Endothelial cell of umbilical vein (primary cell): ENCODE measurements at regions not wholly inside any gene's neighbourhood (a gene's known extent, or its start where the extent isn't known, plus 50 kb on each side); places are given as distances from the start of the nearest gene placed in this dataset.

Source experiments
- BruUV-seq: library from RNA; stranded (reverse); fragments of 400-500 nt; replicated peaks from 2 replicates; lab custom pipeline; 2021; lab: Mats Ljungman, UMichigan
- CTCF ChIA-PET: fragments of 300-600, 350-600 bp; sonication (Branson Sonifier 250); formaldehyde crosslinking; loops from one replicate; lab custom pipeline; 2021; ENCODE audit warnings: antibody characterized with exemption, inconsistent platforms; lab: Charles Lee
- POLR2A ChIA-PET: fragments of 300-600, 350-600 bp; sonication (Branson Sonifier 250); formaldehyde crosslinking; loops from one replicate; lab custom pipeline; 2021; ENCODE audit warnings: antibody characterized with exemption, inconsistent platforms; lab: Charles Lee
- DNase-seq: peaks from one replicate; pipeline ENCODE4 v3.0.0-alpha.2; 2011; ENCODE audit warnings: low read depth, low spot score
- FAIRE-seq: peaks from 2 replicates; lab custom pipeline; 2011; peaks lifted over from hg19 to GRCh38; lab: Jason Lieb, UNC
- H2AFZ ChIP-seq: 2 replicates; pipeline ENCODE4 v1.6.0; 2012; ENCODE audit warnings: low read depth, low read length, control low read depth, inconsistent platforms
- H3K27ac ChIP-seq: 2 replicates; pipeline ENCODE4 v1.5.1; 2011; ENCODE audit warnings: low read depth, mild to moderate bottlenecking, control low read depth, low read length, moderate library complexity; ENCODE audit not compliant: insufficient read depth
- H3K27me3 ChIP-seq, 2 experiments: 2 replicates each; pipeline versions ENCODE4 v1.6.0 to v1.6.1; 2011; ENCODE audit warnings: low read length in 2 of 2, mixed read lengths in 1 of 2; ENCODE audit not compliant: control insufficient read depth in 2 of 2, insufficient read depth in 2 of 2
- H3K36me3 ChIP-seq, 2 experiments: 2 replicates in 1 of 2; 3 replicates in 1 of 2; pipeline ENCODE4 v1.5.1; 2011; ENCODE audit warnings: low read length in 2 of 2, mild to moderate bottlenecking in 1 of 2, moderate library complexity in 1 of 2; ENCODE audit not compliant: control insufficient read depth in 2 of 2, insufficient read depth in 2 of 2; ENCODE audit errors: extremely low read depth in 1 of 2
- H3K4me1 ChIP-seq: 3 replicates; pipeline ENCODE4 v1.5.1; 2011; ENCODE audit warnings: mild to moderate bottlenecking, low read length; ENCODE audit not compliant: control insufficient read depth, insufficient read depth; ENCODE audit errors: extremely low read depth
- H3K4me2 ChIP-seq: 2 replicates; pipeline ENCODE4 v1.6.1; 2011; ENCODE audit warnings: low read length, control low read depth, mixed read lengths; ENCODE audit not compliant: insufficient read depth
- H3K4me3 ChIP-seq, 3 experiments: fragments of 200-600 bp in 1 of 3; sonication (generic), shearing (Covaris generic) in 1 of 3; replicated peaks in 1 of 3; 2 replicates each; pipeline ENCODE4 v1.5.1; 2011 to 2016; ENCODE audit warnings: control low read depth in 3 of 3, low read length in 3 of 3, mild to moderate bottlenecking in 2 of 3, inconsistent platforms in 1 of 3, low read depth in 1 of 3, moderate library complexity in 1 of 3; ENCODE audit not compliant: insufficient read depth in 1 of 3
- H3K79me2 ChIP-seq: 2 replicates; pipeline ENCODE4 v1.6.0; 2012; ENCODE audit warnings: low read length, inconsistent platforms; ENCODE audit not compliant: control insufficient read depth, insufficient read depth
- H3K9ac ChIP-seq: replicated peaks from 2 replicates; pipeline ENCODE3; 2011; ENCODE audit warnings: low read length, control low read depth; ENCODE audit not compliant: insufficient read depth; ENCODE audit errors: extremely low read depth
- H3K9me1 ChIP-seq: replicated peaks from 3 replicates; pipeline ENCODE4 v1.6.0; 2011; ENCODE audit warnings: mild to moderate bottlenecking, low read length; ENCODE audit not compliant: control insufficient read depth, insufficient read depth; ENCODE audit errors: extremely low read depth
- H3K9me3 ChIP-seq: replicated peaks from 2 replicates; pipeline ENCODE4 v1.5.1; 2012; ENCODE audit warnings: low read length, inconsistent platforms; ENCODE audit not compliant: control insufficient read depth, insufficient read depth
- H4K20me1 ChIP-seq: replicated peaks from 2 replicates; pipeline ENCODE3; 2011; ENCODE audit warnings: mild to moderate bottlenecking, low read length; ENCODE audit not compliant: control insufficient read depth, insufficient read depth; ENCODE audit errors: extremely low read depth
- CTCF ChIP-seq, 2 donors: IDR thresholded peaks; 1 replicate in 1 of 2; 2 replicates in 1 of 2; pipeline ENCODE4 v1.5.1; 2011; ENCODE audit warnings: low read length in 2 of 2, mild to moderate bottlenecking in 2 of 2, moderate library complexity in 2 of 2, control low read depth in 1 of 2, inconsistent platforms in 1 of 2, low read depth in 1 of 2; ENCODE audit not compliant: insufficient read depth in 1 of 2; ENCODE audit errors: extremely low read depth in 1 of 2
- EZH2 ChIP-seq: IDR thresholded peaks from 2 replicates; pipeline ENCODE4 v1.6.1; 2012; ENCODE audit warnings: borderline replicate concordance, low read depth, mild to moderate bottlenecking, moderate library complexity, low read length, inconsistent platforms; ENCODE audit not compliant: severe bottlenecking
- FOS ChIP-seq: IDR thresholded peaks from 2 replicates; pipeline ENCODE4 v1.6.1; 2011; ENCODE audit warnings: mild to moderate bottlenecking, low read length, moderate library complexity, borderline replicate concordance; ENCODE audit not compliant: insufficient read depth
- GATA2 ChIP-seq: IDR thresholded peaks from 2 replicates; pipeline ENCODE4 v1.7.0; 2011; ENCODE audit warnings: low read depth, mild to moderate bottlenecking, moderate library complexity, mixed read lengths, low read length; ENCODE audit not compliant: insufficient read length, insufficient read depth
- JUN ChIP-seq: IDR thresholded peaks from 2 replicates; pipeline ENCODE4 v1.6.1; 2011; ENCODE audit warnings: borderline replicate concordance, low read depth; ENCODE audit not compliant: insufficient read length, insufficient read depth
- MYC ChIP-seq: IDR thresholded peaks from one replicate; pipeline ENCODE4 v1.6.1; 2011; ENCODE audit warnings: mild to moderate bottlenecking, low read depth, low read length
- POLR2A ChIP-seq: IDR thresholded peaks from 2 replicates; pipeline ENCODE4 v1.6.1; 2012; ENCODE audit warnings: low read depth, mild to moderate bottlenecking, control low read depth, low read length
- POLR2AphosphoS5 ChIP-seq: IDR thresholded peaks from 2 replicates; pipeline ENCODE4 v1.6.1; 2012; ENCODE audit warnings: low read depth, mild to moderate bottlenecking, control low read depth, low read length, moderate library complexity; ENCODE audit not compliant: insufficient read depth
- dilution Hi-C: fragments of 300-500 bp; cut with MboI; formaldehyde crosslinking; loops from one replicate; pipeline ENCODE4 v1.15.0; 2019; ENCODE audit warnings: low sequenced_read_pairs; ENCODE audit not compliant: extremely low pct_ligation_motif_present
- intact Hi-C: fragments of 100-400 bp; cut with micrococcal nuclease; formaldehyde crosslinking; loops from one replicate; pipeline ENCODE4 v1.10.0; 2022
- TF ChIP-seq, protein P1 (sequence below): IDR thresholded peaks from 2 replicates; pipeline ENCODE4 v1.6.1; 2011; ENCODE audit not compliant: insufficient read depth, insufficient read length

GRCh38 chr4:153122855-153123254 lies 81.4 kb upstream of the TRIM2 start:
- BruUV-seq, result no TSS peak
- Histone ChIP-seq H3K4me3 (no peak overlapping the region), H3K4me1 (no peaks in the 10 kb centered on the region), H3K9me3 (no peaks in the 10 kb centered on the region), H3K36me3 (no peaks in the 10 kb centered on the region), H3K4me2 (no peak overlapping the region), H4K20me1 (no peaks in the 10 kb centered on the region), H3K79me2 (no peaks in the 10 kb centered on the region), H3K27me3 (no peaks in the 10 kb centered on the region), H3K9me1 (no peaks in the 10 kb centered on the region), H2AFZ (no peak overlapping the region), H3K9ac (no peak overlapping the region), H3K27ac (no peak overlapping the region)
- ChIA-PET CTCF (no interaction called here), POLR2A (no interaction called here)
- dilution Hi-C loops, result no loop called here
- FAIRE-seq, result no peak
- TF ChIP-seq EZH2, result no peak
- no peak for TF ChIP-seq JUN
- no peak for TF ChIP-seq POLR2A
- intact Hi-C loops, result loop anchor here (10.0 kb wide), 1 partner anchor 188 kb away; the partner anchor contains the start of gene FHDC1
- DNase-seq, result no peak

GRCh38 chr4:153126137-153126536 lies 78.1 kb upstream of the TRIM2 start:
- TF ChIP-seq EZH2 (no peak), CTCF (IDR thresholded peaks at IDR 0.05; ENCODE audit: extremely low read depth in 1 of 2, insufficient read depth in 1 of 2, low read depth in 1 of 2, low read length in 2 of 2) (no peak), FOS (no peak), JUN (no peak), POLR2AphosphoS5 (no peak), MYC (no peak), GATA2 (no peak), POLR2A (no peak)
- TF ChIP-seq, protein P1, sequence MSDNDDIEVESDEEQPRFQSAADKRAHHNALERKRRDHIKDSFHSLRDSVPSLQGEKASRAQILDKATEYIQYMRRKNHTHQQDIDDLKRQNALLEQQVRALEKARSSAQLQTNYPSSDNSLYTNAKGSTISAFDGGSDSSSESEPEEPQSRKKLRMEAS, result no peak
- intact Hi-C loops, result loop anchor here (5.0 to 10.0 kb wide), 4 partner anchors 191 to 719 kb away; partner anchors contain the start of gene FHDC1
- POLR2A ChIA-PET, result no interaction called here

More at GRCh38 chr4:153126137-153126536, 78.1 kb upstream of the TRIM2 start:
- Histone ChIP-seq H3K27ac (no peak overlapping the region), H3K79me2 (no peaks in the 10 kb centered on the region), H3K4me2 (no peak overlapping the region), H3K27me3 (no peaks in the 10 kb centered on the region), H3K4me1 (no peaks in the 10 kb centered on the region), H3K4me3 (no peak overlapping the region), H2AFZ (no peak overlapping the region), H3K9me3 (no peaks in the 10 kb centered on the region), H3K9ac (no peak overlapping the region), H4K20me1 (no peaks in the 10 kb centered on the region), H3K36me3 (no peaks in the 10 kb centered on the region), H3K9me1 (no peaks in the 10 kb centered on the region)
- dilution Hi-C loops, result no loop called here
- FAIRE-seq (no peak), DNase-seq (no peak)
- no TSS peak for BruUV-seq
- CTCF ChIA-PET, result interaction anchor here (1.0 to 4.3 kb wide), 14 partner anchors 11 to 672 kb away, joined by 3 to 138 read pairs (median 15); partner anchors contain the start of genes ARFIP1 and TIGD4
